GM20431 (cell line): ENCODE measurements at regions not wholly inside any gene's neighbourhood (a gene's known extent, or its start where the extent isn't known, plus 50 kb on each side); places are given as distances from the start of the nearest gene placed in this dataset.

Source experiments
- in situ Hi-C: fragments of 300-500 bp; cut with MseI, MboI; formaldehyde crosslinking; loops from one replicate; pipeline ENCODE4 v1.15.0; 2020; ENCODE audit warnings: low sequenced_read_pairs; ENCODE audit not compliant: unreplicated experiment

DNA sequence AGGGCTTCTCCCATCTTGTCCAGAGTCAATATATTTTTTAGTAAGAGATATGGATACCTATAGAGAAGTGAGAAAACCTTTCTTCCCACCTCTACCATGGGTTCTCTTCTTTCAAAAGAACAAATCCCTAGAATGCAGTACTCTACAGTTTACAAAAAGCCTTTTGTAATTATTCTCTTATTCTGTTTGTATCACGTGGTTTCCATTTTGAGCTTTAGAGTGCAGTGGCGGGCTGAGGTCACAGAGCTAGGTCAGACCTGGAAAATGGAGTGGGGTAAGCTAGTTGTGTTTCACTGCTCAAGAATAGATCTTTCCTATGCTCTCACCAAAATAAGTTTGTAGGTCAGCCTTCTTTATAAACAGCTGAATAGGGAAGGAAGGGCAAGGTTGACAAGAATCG lies 85.3 kb upstream of the MAF start:
- in situ Hi-C loops, result no loop called here

DNA sequence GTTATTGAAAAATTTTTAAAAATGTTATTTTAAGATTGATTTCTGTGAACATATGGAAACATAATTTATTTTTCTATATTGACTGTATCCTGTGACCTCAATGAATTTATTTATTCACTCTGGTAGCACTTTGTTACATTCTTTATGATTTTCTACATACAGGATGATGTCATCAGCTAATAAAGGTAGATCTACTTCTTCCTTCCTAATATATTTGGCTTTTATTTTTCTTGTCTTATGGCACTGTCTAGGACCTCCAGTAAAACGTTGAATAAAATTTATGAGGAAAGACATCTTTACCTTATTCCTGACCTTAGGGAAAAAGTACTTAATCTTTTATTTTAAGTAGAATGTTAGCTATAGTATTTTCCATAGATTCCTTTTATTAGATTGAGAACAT lies 78.8 kb upstream of the MAF start:
- in situ Hi-C loops, result no loop called here

- in situ Hi-C loops, result no loop called here
These were observed 77.4 kb upstream of the MAF start for GRCh38 chr16:79677799-79678530.

- in situ Hi-C loops, result no loop called here
These were observed 73.1 kb upstream of the MAF start for GRCh38 chr16:79673635-79674034.

DNA sequence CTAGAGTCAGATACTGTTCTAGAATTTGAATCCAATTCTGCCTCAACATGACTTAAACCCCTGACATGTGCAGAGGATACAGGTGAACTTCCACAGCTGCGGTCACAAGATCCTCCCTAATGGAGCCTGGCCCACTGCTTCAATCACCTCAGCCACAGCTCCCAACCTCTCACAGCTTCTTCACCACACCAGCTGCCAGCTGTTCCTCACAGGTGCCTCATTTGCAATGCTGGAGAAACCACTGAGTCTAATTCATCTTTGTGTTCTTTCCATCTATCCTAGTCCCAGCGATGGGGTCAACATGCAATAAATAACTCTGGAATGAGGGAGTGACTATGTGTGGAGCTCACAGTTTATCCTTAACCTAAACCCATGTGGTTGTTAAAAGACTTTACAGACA lies 72.0 kb upstream of the MAF start:
- in situ Hi-C loops, result no loop called here

DNA sequence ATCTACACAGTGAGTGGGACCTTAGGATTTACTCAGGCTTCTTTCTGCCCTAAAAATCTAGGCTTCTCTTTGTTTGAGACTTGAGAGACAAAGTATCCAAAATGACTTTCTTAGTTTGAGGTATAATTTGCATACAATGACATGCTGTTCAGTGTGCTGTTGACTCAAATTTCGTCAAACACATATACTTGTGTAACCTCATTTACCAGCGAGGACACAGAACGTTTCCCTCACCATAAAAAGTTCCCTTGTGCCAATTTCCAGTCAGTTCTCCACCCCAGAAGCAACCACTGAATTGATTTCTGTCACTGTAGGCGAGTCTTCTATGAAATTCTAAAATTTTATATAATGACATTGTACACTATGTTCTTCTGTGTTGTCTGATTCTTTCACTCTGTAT lies 68.0 kb upstream of the MAF start:
- in situ Hi-C loops, result no loop called here

DNA sequence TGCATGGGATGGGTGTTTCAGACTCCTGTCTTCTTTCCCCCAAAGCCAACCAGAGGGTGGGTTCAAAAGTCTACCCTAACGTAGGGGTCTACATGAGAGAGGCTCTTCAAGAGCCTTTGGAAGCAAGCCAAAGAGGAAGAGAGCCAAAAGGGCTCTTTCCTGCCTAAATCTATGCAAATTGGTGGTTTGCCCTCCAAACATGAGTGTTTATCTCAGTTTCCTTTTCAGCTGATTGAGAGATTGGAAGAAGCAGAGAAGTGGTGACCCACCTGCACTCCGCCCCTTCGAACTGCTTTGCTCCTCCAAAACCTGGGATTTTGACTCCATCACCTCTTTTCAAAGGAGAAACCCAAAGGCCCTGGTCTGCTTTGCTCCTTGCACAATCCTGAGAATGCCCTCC lies 65.4 kb upstream of the MAF start:
- in situ Hi-C loops, result no loop called here

- in situ Hi-C loops, result no loop called here
These were observed 63.9 kb upstream of the MAF start for GRCh38 chr16:79664407-79664806.

GRCh38 chr16:79662669-79663313 lies 62.3 kb upstream of the MAF start:
- in situ Hi-C loops, result no loop called here

DNA sequence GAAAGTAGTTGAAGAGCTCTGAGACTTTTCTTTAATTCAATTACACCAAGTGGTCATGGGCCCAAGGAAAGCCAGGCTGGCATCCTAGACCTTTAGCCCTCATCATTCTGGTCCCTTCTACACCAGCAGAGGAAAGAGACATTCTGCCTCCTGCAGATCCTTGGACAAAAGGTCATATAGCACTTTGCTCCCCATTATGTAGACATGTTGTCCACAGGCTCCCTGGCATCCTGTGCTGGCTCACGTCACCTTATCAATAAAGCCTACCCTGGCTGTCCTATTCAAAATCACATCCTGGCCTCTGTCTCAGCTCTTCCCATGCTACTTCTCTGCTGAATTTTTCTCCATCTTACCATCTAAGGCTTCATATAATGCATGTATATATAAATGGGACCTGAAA lies 61.6 kb upstream of the MAF start:
- in situ Hi-C loops, result no loop called here

- in situ Hi-C loops, result no loop called here
These were observed 61.0 kb upstream of the MAF start for GRCh38 chr16:79661578-79661977.

DNA sequence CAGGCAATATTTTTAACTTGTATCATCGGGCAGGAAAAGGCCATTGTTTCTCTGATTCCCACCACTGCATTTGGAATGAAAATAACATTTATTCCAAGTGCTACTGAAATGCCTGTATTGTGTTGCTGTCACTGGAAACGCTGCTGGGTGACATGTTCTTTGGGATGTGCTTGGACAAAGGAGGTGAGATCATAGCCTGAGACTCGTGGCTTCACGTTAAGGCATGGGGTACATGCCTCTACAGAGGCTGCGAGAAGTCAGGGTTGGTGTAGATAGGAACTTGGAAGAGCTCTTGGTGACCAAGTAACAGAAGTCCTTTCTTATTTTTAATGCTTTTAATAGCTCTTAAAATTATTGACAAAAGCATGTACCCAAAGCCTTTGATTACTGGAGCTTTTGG lies 58.8 kb upstream of the MAF start:
- in situ Hi-C loops, result no loop called here

GRCh38 chr16:79658301-79659033 lies 57.9 kb upstream of the MAF start:
- in situ Hi-C loops, result no loop called here

- in situ Hi-C loops, result no loop called here
These were observed 56.1 kb upstream of the MAF start for GRCh38 chr16:79656553-79657115.

- in situ Hi-C loops, result no loop called here
These were observed 52.9 kb upstream of the MAF start for GRCh38 chr16:79653373-79653891.

DNA sequence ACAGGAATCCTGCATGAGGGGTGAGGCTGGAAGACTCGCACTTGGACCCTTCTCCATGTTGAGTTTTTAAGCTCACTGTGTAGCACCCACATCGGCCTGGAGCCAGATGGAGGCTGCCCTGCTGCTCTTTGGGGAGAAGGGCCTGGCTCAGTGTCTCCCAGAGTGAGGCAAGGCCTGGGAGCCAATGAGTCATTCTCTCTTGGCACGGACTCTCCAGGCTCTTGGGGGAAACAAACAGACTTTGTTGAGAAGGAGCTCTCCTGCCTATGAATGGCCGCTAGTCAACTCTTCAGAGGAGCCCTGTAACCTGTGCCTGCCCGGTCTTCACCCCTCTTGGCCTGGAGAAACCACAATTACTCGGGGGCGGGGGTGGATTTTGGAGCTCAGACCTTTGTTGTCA lies 50.8 kb upstream of the MAF start:
- in situ Hi-C loops, result no loop called here
